ENCODE measurements at regions not wholly inside any gene's neighbourhood (a gene's known extent, or its start where the extent isn't known, plus 50 kb on each side); places are given as distances from the start of the nearest gene placed in this dataset.

DNA sequence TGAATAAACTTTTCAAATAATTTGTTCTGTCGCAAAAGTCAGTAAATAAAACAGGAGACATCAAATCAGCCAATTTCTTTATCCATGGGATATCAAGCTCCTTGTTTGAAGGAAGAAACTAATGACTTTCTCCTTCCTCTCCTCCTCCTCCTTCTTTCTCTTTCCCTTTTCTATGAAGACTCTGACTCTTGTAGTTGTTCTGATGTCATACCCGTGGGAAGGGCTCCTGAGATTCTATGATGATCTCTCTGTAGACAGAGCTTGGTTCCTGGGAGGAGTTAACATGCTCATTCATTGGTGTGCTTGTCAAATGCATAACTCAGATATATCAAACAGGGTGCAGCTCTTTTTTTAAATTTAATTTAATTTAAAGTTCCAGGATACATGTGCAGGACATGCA lies 118.7 kb upstream of the KCTD1 start:
- Histone ChIP-seq H3K36me3 (ENCODE audit: control insufficient read depth, insufficient read depth, low read length) (no peaks in the 10 kb centered on the region), H3K4me3 (ENCODE audit: low read length) (no peak overlapping the region), H3K27me3 (ENCODE audit: control insufficient read depth, insufficient read depth, low read length) (peaks cover 3% of the 10 kb centered on the region), H3K27ac (ENCODE audit: low read length) (no peak overlapping the region), H3K4me1 (ENCODE audit: control insufficient read depth, insufficient read depth, low read length) (no peaks in the 10 kb centered on the region), H3K9me3 (replicated peaks; ENCODE audit: control insufficient read depth, low read depth, low read length) (no peaks in the 10 kb centered on the region)
- WGBS (ENCODE audit: insufficient coverage): no CpG with 5 or more reads among the region's 2 CpGs
- no peak for DNase-seq

DNA sequence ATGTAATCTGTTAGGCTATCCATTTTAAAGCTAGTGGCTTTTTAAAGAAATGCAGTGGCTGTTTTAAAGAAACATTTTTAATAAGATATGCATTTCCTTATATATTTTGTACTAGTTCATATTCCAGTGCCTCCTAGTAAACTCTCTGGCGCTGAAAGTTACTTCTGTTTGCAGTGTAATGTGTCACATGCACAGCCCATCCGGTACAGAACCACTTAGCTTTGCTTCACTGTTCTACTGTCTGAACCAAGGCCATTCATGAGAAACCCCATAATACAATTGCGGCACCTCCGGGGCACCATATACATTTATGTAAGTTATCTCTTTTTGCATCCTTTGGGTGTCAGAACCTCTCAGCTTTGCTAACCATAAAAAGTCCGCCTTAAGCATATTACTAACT lies 114.6 kb upstream of the KCTD1 start:
- Histone ChIP-seq H3K36me3 (ENCODE audit: control insufficient read depth, insufficient read depth, low read length) (no peaks in the 10 kb centered on the region), H3K4me3 (ENCODE audit: low read length) (no peak overlapping the region), H3K27me3 (ENCODE audit: control insufficient read depth, insufficient read depth, low read length) (peaks cover 11% of the 10 kb centered on the region), H3K27ac (ENCODE audit: low read length) (no peak overlapping the region), H3K9me3 (replicated peaks; ENCODE audit: control insufficient read depth, low read depth, low read length) (no peaks in the 10 kb centered on the region), H3K4me1 (ENCODE audit: control insufficient read depth, insufficient read depth, low read length) (peaks cover 3% of the 10 kb centered on the region)
- DNase-seq: no peak
- WGBS (ENCODE audit: insufficient coverage): 61% methylated on average over 2 of the region's 5 CpGs

DNA sequence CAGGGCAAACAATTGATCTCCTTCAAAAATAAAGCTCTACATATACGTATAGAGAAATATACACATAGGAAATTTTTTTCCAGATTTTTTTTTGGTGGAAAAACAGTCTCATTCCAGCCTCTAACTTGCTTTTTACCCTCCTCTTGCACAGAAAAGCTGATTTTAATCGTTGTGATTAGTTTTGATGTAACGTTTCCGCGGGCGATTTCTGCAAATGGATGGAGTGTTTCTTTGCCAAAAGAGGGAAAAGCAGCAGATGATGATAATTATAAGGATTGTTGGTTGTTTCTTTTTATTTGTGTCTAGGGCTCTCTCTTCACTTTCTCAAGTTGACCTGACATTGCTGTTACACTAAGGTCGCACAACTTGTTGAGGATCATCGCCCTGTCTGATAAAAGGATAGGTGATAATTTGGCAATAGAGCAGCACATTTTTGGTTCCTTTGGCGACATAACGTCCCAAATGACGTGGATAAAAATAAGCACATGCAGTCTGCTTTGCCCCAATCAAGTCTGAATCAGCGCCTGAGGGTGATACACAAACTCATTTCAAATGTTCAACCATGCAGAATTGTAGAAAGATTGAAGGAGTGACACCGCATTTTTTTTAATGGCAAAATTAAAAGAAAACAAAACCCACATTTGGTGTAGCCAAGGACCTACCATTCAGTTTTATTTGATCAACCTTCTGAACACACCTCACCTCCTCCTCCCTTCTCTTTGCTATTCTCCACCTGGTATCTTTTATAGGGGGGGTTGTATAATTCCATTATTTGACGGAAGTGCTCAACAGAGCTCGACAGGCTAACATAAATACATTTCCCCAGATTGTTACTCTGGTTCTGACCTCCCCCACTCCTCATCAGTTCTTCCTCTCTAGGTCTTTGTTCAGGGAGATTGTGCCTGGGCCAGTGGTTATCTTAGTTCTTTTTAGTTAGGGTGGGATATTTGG lies 109.6 kb upstream of the KCTD1 start:
- no peaks in the 10 kb centered on the region for H3K9me3 ChIP-seq (replicated peaks; ENCODE audit: control insufficient read depth, low read depth, low read length)
- H3K27ac ChIP-seq (ENCODE audit: low read length): peak overlapping the region; percentile 59
- no peaks in the 10 kb centered on the region for H3K36me3 ChIP-seq (ENCODE audit: control insufficient read depth, insufficient read depth, low read length)
- 6% methylated on average over 6 of the region's 15 CpGs for WGBS (ENCODE audit: insufficient coverage)
- H3K27me3 ChIP-seq (ENCODE audit: control insufficient read depth, insufficient read depth, low read length): peaks cover 18% of the 10 kb centered on the region
- H3K4me3 ChIP-seq (ENCODE audit: low read length): peak overlapping the region; percentile 64
- DNase-seq: no peak
- H3K4me1 ChIP-seq (ENCODE audit: control insufficient read depth, insufficient read depth, low read length): peaks cover 18% of the 10 kb centered on the region

DNA sequence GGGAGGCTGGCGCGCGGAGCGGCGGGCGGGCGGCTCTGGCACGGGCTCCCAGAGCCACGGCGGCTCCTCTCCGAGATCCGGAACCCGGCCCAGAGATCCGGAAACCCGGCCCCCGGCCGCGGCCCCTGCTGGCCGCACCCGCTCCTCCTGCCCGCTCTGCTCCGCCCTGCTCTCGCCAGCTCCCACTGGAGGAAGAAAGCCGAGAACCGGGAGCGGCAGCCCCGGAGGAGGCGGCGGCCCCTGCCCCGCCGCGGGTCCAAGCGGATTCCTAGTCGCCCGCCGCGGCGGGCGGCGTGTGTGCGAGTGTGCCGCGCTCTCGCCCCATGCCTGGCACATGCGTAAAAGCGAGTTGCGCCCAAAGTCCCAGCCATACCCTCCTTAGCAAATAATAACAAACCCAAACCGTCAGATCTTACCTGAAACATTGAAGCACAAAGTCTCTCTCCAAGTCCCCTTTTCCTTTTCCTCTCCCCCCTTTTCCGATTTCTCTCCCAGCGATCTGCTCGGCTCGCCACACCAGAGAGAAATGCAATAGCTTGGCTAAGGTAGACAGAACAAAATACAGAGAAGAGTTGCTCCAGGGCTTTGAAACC lies 108.7 kb upstream of the KCTD1 start:
- Histone ChIP-seq H3K9me3 (replicated peaks; ENCODE audit: control insufficient read depth, low read depth, low read length) (no peaks in the 10 kb centered on the region), H3K27ac (ENCODE audit: low read length) (peak overlapping the region; percentile 59), H3K4me3 (ENCODE audit: low read length) (peak overlapping the region; percentile 64), H3K27me3 (ENCODE audit: control insufficient read depth, insufficient read depth, low read length) (peaks cover 18% of the 10 kb centered on the region), H3K36me3 (ENCODE audit: control insufficient read depth, insufficient read depth, low read length) (no peaks in the 10 kb centered on the region), H3K4me1 (ENCODE audit: control insufficient read depth, insufficient read depth, low read length) (peaks cover 18% of the 10 kb centered on the region)
- WGBS (ENCODE audit: insufficient coverage): under 1% methylated on average over 44 of the region's 52 CpGs
- peak; percentile 79 for DNase-seq

DNA sequence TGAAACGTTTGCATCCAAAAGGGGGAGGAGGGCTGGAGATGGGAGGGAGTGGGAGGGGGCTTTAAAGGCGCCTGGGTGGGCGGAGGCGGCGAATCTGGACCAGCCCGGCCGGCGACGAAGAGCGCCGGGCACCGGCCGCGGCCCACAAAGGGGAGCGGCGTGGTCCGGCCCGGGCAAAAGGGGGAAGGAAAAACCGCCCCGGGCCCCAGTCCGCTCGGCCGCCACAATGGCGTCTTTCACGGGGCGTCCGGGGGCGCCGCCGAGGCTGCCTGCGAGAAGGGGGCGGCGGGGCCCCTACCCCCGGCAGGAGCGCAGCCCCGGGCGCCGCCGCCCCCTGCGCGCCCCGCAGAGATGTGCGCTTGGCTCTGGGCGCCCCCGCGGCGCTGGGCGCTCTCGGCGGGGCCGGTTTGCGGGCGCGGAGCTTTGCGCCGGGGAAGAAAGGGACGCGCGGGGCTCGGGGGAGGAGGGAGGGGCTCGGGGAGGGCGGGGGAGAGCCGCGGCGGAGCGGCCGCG lies 108.1 kb upstream of the KCTD1 start:
- H3K4me1 ChIP-seq (ENCODE audit: control insufficient read depth, insufficient read depth, low read length): peaks cover 18% of the 10 kb centered on the region
- under 1% methylated on average over 46 of the region's 68 CpGs for WGBS (ENCODE audit: insufficient coverage)
- no peaks in the 10 kb centered on the region for H3K9me3 ChIP-seq (replicated peaks; ENCODE audit: control insufficient read depth, low read depth, low read length)
- no peak for DNase-seq
- H3K27ac ChIP-seq (ENCODE audit: low read length): no peak overlapping the region
- H3K27me3 ChIP-seq (ENCODE audit: control insufficient read depth, insufficient read depth, low read length): peaks cover 21% of the 10 kb centered on the region
- no peaks in the 10 kb centered on the region for H3K36me3 ChIP-seq (ENCODE audit: control insufficient read depth, insufficient read depth, low read length)
- peak overlapping the region; percentile 48 for H3K4me3 ChIP-seq (ENCODE audit: low read length)

DNA sequence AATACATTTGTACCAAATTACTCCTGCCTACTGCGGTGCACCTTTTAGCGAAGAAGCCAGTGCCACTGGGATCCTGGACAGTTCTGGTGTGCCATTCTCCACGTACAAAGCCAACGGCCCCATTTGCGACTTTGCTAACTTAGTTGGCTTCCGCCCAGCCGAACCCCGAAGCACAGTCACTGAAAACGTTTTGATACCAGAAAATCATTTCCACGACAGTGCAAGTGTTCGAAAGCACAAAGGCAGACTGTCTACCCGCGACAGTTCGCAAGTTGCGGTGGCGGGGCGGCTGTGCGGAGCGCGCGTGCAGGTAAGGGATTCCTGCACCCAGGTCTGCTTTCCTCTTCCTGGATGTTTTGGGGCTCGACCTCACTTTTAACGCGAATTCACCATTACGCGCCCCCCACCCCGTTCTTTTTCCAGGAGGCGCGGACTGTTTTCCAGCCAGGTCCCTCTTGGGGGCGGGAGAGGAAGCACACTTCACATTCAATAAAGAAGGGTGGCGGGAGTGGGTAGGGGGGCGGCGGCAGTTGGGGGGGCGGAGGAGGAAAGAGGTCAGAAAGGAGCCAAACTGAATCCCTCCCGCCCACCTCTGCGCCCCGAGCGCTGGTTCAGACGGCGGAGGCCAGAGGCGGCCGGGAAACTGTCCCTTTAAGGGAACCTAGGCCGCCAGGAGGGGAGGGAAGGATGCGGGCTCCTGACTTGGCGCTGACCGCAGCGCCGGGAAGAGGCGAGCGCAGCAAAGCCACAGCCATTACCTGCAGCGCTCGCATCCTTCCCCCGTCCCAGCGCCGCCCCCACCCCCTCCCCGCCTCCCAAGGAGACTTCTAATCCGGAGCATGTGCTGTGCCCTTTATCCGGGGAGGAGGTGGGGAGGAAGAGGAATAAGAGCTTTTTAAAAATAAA lies 107.4 kb upstream of the KCTD1 start:
- Histone ChIP-seq H3K36me3 (ENCODE audit: control insufficient read depth, insufficient read depth, low read length) (no peaks in the 10 kb centered on the region), H3K4me1 (ENCODE audit: control insufficient read depth, insufficient read depth, low read length) (peaks cover 18% of the 10 kb centered on the region), H3K9me3 (replicated peaks; ENCODE audit: control insufficient read depth, low read depth, low read length) (no peaks in the 10 kb centered on the region), H3K4me3 (ENCODE audit: low read length) (peak overlapping the region; percentile 48), H3K27me3 (ENCODE audit: control insufficient read depth, insufficient read depth, low read length) (peaks cover 25% of the 10 kb centered on the region), H3K27ac (ENCODE audit: low read length) (no peak overlapping the region)
- DNase-seq: peak; percentile 75
- WGBS (ENCODE audit: insufficient coverage): 1% methylated on average over 26 of the region's 58 CpGs

DNA sequence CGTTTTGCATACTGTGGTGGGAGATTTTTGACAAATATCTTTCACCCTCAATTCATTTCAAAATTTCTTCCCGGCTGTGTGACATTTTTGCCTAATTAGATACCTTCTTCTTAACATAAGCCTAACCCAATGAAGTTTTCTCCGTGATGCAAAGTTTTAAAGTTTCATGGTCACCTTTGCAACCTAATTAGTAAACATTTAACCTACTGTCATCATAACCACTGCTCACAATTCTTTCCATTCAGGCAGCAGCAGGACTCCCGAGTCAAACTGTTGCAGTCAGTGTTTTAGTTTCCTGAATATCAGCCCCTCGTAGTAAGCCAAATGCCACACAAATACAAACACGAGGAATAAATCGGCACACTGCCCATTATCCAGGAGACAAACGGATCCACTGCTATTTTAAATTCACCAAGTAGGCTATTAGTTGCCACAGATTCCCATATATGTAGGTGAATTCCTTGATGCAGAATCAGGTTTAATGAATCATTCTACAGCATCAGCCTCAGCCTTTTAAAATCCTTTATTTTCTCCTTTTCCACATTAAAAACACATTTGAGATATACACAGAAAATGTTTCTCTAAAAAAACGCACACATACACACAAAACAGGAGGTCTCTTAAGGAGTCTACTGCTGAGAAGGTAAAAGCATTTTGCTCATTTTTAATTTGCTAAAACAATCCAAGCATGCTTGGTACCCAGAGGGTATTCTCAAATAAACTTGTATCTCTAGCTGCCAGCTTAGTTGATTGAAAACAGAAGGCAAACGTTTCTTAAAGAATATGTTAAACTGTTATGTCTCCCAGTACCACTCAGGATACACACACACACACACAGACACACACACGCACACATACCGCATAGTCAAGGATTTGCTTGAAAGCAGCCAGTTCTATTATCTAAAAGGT lies 106.5 kb upstream of the KCTD1 start:
- Histone ChIP-seq H3K27ac (ENCODE audit: low read length) (no peak overlapping the region), H3K9me3 (replicated peaks; ENCODE audit: control insufficient read depth, low read depth, low read length) (no peaks in the 10 kb centered on the region), H3K4me1 (ENCODE audit: control insufficient read depth, insufficient read depth, low read length) (peaks cover 18% of the 10 kb centered on the region), H3K4me3 (ENCODE audit: low read length) (no peak overlapping the region), H3K27me3 (ENCODE audit: control insufficient read depth, insufficient read depth, low read length) (peaks cover 23% of the 10 kb centered on the region), H3K36me3 (ENCODE audit: control insufficient read depth, insufficient read depth, low read length) (no peaks in the 10 kb centered on the region)
- peak; percentile 33 for DNase-seq
- WGBS (ENCODE audit: insufficient coverage): 14% methylated on average over 5 of the region's 12 CpGs

DNA sequence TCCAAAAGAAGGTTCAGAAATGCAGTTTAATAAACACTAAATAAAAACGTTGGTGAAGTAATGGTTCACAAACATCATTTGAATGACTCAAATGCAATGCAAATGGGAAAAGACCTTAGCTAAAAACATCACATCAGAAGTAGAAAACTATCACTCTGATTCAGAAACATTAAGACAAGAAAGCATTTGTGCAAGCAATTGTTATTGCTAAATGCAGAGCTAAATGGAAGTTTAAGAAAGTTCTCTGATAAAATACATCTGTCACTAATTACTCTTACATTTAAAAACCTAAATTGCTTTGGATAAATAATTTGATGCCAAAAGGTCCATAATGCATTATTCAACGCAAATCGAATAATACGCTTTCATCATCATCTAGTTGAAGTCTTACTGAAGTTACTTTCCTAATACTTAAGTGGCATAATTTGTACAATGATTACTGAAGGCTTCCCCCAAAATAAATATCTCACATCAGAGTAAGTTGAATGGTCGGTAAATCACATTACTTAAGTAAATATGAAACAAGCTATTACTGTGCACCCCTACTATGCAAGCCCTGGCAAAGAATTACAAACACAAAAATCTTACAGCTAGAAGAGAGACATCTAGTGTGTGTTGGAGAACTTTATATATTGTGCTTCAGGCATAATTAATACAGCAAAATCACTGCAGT lies 105.7 kb upstream of the KCTD1 start:
- H3K4me3 ChIP-seq (ENCODE audit: low read length): no peak overlapping the region
- H3K9me3 ChIP-seq (replicated peaks; ENCODE audit: control insufficient read depth, low read depth, low read length): no peaks in the 10 kb centered on the region
- H3K27me3 ChIP-seq (ENCODE audit: control insufficient read depth, insufficient read depth, low read length): peaks cover 20% of the 10 kb centered on the region
- no CpG with 5 or more reads among the region's 5 CpGs for WGBS (ENCODE audit: insufficient coverage)
- no peak overlapping the region for H3K27ac ChIP-seq (ENCODE audit: low read length)
- no peak for DNase-seq
- peaks cover 18% of the 10 kb centered on the region for H3K4me1 ChIP-seq (ENCODE audit: control insufficient read depth, insufficient read depth, low read length)
- H3K36me3 ChIP-seq (ENCODE audit: control insufficient read depth, insufficient read depth, low read length): no peaks in the 10 kb centered on the region

DNA sequence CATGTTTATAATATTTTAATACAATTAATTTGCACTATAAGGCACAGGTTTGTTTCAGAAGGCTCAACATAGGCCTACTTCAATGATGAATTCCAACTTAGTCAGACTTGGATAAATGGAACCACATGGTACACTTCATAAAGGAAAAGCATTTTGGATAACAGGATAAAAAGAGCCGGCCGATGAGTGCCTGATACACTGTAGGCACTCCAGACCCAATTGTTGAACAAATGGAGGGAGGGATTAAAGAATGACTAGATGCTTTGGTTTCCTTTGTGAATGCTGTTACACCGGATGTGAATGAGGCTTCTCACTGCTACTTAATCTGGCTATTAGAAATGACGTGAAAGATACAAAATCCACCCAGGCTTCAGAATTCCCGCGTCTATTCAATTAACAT lies 104.1 kb upstream of the KCTD1 start:
- DNase-seq: no peak
- peaks cover 20% of the 10 kb centered on the region for H3K27me3 ChIP-seq (ENCODE audit: control insufficient read depth, insufficient read depth, low read length)
- WGBS (ENCODE audit: insufficient coverage): 85% methylated on average over 3 of the region's 6 CpGs

More for the DNA sequence above, 104.1 kb upstream of the KCTD1 start:
- peaks cover 11% of the 10 kb centered on the region for H3K4me1 ChIP-seq (ENCODE audit: control insufficient read depth, insufficient read depth, low read length)
- H3K27ac ChIP-seq (ENCODE audit: low read length): no peak overlapping the region
- H3K36me3 ChIP-seq (ENCODE audit: control insufficient read depth, insufficient read depth, low read length): no peaks in the 10 kb centered on the region
- no peaks in the 10 kb centered on the region for H3K9me3 ChIP-seq (replicated peaks; ENCODE audit: control insufficient read depth, low read depth, low read length)
- no peak overlapping the region for H3K4me3 ChIP-seq (ENCODE audit: low read length)
